ENCODE measurements at regions not wholly inside any gene's neighbourhood (a gene's known extent, or its start where the extent isn't known, plus 50 kb on each side); places are given as distances from the start of the nearest gene placed in this dataset.

DNA sequence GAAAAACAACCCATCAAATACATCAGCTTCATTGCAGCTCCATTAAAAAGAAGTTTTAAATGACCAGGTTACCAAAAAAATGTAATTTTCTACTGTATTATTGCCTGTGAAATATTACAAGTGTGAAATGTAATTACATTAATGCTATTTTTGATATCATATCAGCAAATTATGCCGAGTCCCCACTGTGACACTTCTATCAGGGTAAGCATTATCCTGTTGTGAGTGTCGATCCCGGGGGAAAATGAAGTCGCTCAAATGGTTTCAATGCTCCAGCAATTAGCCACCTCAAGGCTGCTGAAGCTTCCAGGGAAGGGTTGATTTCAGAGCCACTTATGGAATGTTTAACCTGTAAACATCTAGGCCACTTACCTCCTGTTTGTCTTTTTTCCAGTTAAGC is 70.4 kb downstream of the RCN1 start:
- DNase-seq: no peak

DNA sequence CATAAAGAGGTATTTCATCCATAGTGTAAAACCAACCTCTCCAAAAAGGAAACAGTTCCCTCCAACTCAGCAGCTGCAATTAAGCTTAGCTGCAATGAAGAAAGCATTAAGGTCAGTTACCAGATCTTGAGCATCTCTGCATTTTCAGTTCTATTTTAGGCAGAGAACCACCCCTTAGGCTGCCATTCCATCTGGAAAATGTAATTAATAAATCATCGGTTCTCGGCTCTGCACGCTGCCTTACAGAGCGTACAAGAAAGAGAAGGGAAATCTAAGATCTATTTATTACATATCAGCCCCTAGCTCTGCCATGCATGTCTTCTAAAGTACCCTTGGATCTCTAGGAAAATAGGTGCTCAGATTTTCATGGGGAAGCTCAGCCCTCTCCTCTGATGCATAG is 71.5 kb downstream of the RCN1 start:
- no peak for DNase-seq

DNA sequence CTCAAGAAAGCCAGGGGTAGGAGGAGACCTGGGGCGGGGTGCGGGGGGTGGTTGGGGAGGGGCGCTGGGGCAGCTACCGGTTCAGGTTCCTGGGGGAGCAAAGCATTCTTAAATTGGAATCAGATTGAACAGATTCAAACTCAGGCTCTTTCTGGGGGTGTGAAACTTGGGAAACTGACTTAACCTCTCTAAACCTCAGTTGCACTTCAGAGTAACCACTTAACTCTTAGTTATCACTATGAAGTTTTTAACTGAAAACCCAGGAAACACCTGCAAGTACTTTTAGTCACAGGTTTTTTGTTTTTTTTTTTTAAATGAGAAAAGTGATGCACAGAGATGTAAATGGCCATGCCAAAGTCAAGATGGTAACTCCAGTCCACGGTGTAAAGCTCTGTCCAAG is 72.0 kb downstream of the RCN1 start:
- DNase-seq: no peak

DNA sequence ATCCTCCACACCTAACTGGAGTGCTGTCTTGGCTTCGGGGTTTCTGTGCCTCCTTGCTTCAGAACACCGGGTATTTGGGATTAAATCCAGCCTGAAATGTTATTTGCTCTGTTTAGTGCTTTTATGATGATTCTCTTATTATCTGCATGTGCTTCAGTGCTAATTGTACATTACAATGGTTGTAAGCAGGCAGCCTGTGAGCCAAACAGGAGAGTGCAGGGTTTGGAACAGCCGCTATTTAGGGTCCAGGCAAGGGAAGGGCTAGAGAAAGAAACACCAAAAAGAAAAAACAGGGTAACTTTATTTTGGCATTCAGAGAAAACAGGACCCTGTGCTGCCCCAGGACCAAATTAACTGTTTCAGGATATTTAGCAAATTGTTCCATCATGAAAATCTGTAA is 72.7 kb downstream of the RCN1 start:
- DNase-seq: no peak

DNA sequence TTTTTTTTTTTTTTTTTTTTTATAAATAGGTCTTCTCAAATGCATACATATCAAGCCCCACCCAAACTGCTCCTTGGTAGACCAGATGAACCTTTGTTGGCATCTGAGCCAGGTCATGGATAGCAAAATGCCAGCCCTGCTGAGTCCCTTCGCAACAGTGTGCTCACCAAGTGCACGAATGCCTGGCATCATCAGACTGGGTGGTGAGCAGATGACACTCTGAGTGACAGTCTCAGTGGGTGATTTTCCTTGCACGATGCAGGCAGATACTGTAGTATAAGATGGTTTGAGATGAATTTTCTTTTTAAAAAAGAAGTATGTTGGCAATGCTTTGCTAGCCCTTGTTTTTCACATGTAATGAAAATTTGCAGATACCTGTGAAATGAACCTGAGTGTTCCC is 74.0 kb downstream of the RCN1 start:
- DNase-seq: no peak

DNA sequence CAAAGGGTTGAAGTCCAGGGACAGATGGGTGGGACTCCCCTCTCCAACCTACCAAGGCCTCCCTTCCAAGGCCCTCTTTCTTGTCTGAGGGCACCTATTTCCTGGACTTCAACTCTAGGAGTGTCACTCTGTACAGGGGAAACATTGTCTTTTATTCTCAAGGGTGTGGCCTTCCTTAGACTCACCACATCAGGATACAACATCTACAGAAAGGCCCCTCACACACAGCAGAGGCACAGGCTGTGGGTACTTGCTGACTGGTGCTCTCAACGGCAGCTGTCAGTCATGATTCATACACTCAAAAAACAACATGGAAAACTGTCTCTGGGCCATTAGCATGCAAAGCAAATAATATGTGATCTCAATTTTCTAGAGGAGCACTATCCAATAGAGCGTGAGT is 78.0 kb downstream of the RCN1 start:
- DNase-seq: no peak

DNA sequence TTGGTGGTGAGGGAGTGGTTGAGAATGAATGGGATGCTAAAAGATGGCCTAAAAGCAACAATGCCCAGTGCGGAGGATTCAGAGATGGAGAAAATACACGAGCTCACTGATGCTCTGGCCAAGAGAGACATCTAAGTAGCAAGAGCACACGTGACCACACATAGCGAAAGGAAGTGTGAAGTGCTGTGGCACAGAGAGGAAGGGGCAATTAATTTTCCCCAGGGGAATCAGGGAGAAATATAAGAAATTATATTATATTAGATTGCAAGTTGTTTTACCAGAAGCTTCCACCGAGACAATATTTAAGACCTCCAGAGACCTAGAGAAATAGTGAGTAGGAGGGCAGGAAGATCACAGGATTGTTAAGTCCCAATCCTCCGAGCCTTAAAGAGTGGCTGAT is 80.6 kb downstream of the RCN1 start:
- no peak for DNase-seq

DNA sequence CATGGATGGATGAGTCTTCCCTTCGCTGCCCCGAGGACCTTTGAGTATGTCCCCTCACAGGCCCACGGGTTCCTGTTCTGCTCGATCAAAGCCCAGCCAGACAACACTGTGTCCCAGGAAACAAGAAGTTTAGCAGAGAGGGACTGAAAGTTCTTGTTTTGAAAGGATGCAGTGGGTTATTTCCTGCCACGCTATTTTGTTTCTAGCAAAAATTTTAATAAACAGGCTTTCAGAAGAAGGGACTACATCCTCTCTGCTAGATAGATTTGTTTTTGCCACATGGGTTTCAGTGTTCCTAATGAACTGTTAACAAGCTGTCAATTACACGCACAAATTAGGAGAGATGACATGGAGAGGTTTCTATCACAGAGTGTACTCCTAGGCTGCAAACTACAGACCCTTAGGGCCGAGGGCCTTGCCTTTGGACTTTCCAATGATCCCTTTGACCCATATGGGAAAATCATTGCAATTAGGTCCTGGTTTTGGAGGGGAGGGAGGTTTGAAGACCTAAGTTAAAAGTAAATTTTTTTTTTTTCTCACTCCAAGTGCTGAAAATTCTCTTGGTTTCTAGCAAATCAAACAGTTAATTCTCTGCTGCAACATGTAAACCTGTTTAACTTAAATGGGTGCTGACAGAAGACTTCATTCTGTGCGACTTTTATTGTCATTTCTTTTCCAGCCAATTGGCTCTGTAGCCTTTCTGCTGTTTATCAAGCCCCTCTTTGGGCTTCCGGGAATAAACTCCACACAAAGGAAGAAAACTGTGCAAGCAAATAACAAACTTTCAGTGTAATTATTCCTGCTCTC is 81.4 kb downstream of the RCN1 start:
- no peak for DNase-seq

DNA sequence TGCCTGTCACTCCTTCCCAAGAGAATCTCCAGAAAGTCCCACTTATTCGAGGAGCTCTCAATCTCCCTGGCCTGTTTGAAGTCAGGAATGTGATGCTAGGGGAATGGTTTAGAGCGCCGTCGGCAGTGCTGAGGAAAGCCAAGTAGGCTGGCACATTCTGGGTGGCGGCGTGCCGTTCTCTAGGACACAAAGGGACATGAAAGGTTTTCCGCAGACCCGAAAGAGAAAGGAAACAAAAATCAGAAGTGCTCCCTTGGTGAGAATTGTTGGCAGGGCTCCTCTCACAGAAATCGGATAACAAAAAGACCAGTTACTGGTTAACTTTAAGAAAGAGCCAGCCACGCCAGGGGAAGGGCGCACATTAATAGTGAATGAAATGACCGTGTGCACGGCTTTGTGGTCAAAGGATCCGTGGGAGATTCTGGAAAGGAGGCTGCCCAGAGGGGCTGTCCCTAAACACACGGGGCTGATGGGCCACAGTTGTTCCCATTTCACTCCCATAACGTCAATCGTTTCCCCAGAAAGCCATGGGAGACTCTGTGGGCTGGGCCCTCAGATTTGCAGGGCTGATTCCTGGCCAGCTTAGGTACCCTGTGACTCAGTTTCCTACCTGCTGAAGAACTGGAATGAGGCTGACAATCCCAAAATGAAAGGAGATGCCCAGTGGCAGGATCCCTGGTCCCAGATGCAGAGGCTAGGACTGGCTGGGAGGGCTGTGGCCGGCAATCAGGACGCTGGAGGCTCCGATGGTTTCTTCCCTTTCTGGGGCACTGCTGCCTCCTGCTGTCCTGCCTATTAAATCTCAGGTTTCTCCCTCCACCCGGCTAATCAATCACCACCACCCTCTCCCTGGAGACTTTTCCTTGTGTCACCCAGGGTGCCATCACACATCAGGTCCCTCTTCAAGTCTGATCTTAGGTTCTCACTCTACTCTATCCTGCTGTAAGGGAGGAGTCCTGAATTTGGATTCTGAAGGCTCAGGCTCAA is 82.3 kb downstream of the RCN1 start:
- peak; percentile 22 for DNase-seq

DNA sequence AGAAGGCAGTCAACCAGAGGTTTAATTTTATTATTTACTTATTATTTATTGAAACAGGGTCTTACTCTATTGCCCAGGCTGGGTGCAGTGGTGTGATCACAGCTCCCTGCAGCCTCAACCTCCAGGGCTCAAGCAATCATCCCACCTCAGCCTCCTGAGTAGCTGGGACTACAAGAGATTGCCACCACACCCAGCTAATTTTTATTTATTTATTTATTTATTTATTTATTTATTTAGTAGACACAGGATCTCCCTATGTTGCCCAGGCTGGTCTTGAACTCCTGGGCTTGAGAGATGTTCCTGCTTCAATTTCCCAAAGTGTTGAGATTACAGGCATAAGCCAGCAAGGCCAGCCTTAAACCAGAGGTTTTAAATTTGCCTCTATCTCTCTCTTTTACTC is 83.1 kb downstream of the RCN1 start:
- DNase-seq: no peak

DNA sequence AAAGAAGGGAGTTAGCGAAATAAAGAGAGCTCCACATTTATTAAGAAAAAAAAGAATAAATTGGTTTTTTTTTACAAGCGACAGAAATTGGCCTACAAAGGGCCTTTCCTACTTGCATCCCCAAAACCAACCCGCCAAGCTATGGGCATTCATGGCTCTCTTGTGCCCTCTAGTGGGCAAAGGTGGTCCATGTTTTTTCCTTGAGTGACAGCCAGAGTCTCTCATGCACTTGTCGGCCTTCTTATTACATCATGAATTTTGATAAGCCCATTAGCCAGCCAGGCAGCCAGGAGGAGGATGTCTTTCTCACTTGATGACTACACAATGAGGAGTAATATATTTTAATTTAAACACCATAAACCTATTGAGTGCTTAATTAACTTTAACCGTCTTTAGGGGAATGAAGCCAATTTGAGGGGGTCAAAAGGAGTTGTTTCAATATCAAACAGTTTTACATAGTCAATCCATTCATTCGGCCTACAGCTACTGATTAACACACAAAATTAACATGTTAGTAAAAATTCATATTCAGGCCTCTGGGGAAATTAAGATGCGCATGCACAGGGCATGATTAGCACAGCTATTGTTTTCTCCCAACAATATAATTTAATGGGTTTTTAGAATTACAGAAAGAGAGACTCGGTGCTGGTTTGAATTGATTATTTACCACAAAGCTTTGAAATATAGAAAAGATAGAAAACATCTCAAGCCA is 85.5 kb downstream of the RCN1 start:
- peak; percentile 81 for DNase-seq

DNA sequence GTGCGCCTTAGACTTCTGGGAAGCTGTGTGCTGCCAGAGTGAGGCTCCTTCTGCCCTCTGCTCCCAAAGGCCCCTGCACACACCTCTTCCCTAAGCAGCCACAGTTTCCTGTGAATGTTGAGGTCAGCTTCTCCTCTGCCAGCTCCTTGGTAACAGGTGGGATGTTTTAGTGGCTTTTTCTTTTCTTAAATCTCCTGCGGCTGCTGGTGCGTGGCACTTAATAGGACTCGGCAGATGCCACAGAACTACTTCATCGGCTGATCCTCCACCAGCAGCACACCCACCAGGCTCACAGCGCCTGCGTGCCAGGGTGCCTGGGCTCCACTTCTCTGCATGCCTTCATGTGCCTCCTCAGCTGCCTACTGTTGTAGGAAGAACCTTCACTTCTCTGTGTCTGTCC is 87.8 kb downstream of the RCN1 start:
- DNase-seq: no peak

DNA sequence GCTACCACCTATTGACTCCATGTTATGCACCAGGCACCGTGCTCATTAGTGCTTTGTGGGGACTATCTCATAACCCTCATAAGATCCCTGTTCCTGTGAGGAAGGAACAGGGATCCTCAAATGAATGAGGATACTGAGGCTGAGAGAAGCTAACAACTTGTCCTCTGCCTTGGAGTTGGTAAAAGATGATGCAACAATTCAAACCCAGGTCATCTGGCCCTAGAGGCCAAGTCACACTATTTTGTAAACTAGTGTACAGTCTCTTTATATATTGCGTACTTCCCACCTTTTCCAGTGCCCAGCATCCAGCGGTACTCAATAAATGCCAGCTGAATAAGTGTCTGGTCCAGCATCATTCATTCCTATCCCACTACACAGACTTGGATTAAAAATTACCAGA is 92.6 kb downstream of the RCN1 start:
- DNase-seq: no peak

DNA sequence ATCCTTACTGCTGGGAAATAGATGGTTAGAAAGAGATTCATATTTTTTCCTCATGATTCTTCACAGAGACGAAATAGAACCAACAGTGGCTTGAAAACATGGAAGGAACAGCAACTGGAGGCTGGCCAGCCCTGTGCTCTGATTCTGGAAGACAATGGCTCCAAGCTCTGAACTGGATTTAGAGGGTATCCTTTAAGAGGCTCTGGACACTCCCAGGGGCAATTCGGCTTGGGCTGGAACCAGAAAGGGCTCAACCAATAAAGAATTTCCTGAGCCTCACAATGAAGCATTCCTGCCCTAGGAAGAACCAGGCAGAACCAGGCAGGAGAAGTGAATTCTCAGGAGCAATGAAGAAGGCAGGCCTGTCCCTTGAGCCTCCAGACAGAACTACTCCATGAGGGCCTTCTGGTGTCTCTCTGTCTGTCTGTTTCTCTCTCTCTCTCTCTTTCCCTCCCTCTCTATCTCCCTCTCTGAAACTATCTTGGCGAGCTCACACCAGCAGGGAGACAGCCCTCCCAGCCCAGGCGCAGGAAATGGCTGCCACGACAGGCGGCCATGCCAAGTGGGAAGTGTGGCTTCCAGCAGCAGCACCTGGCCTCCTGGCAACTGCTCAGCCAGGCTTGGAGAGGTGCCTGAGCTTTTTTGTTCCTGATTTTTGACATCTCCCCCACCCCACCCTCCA is 93.3 kb downstream of the RCN1 start:
- no peak for DNase-seq

DNA sequence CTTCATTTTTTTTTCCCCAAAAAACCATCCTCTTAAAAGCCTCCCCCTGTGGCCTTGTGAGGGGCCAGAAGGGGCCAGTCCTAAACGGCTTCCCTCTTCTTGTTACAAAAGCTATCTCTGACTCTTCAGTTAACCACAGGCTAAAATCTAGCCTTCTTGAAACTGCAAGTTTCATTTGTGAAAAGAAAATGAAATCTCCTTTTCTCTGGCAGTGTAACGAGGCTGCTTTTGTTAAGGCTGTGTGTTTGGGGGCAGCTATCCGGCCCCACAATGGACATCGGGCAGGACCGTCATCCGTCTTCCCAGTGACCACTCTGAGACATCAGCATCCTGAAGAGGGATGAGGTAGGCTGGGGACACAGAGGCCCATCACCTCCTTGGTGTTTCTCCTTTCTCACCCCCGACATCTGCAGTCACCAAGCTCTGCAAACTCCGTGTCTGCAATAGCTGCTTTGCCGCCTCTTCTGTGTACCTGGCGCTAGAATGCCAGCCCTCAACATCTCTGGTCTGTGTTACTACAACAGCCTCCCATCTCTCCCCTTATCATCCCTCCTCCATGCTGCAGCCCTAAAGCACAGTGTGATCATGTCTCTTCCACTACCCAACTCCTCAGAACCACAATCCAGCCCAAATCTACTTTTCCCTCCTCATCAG is 94.0 kb downstream of the RCN1 start:
- DNase-seq: no peak

DNA sequence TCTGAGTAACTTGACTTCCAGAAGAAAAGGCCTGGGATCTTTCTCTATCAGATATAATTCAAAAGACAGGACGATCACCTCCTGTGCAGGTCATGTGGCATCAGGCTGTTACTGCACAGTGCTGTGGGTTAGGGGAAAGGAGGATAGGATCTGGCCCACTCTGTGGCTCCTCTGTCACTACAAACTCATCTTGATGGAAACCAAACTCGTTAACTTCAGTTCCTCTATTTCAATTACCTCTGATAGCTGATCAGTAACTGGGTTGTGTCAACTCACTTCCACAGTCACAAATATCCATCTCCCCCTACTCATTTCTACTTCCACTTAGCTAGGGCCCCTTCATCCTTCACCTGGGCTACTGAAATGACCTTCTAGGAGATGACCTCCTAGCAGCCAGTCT is 95.2 kb downstream of the RCN1 start:
- DNase-seq: no peak

DNA sequence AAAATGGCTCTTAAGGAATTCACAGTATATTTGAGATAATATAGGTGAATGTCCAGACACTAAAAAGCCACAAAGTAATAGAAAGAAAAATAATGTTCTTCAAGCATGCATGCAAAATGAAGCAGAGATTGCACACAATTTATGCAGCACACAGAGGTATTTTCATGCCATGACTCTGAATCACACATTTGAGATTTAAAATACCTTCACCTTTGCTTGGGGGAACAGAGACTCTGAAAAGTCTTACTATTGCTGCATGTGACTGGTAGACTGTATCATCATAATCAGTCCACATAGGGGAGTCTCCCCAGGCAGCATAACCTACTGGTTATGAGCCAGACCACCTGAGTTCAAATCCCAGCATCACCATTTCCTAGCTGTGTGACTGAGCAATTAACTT is 96.2 kb downstream of the RCN1 start:
- no peak for DNase-seq

DNA sequence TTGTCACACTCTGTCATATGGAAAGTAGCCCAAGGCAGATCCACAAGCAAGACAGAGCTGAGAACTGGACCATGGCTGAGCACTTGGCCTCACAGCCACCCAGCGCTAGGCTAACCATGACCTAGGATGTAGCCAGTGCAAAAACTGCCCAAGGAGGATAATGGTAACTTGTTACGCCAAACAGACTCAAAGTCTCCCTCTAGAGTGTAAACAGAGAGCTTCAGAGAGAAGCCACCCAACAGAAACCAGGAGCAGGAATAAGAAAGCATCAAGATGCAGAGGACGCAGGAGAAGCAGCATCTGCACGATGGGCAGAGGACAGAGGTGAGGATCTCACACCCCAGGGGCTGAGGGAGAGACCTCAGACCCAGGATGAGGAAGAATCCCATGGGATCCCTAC is 97.9 kb downstream of the RCN1 start:
- no peak for DNase-seq

DNA sequence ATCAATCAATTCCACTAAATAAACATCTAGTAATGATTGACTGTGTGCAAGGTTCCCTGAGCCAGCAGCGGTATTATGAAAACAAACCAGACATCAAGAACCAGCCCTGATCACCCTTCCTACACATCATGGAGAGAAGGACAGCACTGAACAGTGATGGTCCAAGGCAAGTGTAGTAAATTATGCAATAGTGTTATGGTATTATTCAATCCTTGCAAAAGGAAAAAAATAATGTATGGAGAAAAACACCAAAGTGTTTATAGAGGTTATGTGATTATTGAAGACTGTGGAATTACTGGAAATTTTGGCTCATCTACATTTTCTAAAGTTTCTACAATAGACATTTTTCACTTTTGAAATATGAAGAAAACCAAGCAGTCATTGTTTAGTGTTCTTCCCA is 105.3 kb downstream of the RCN1 start:
- DNase-seq: no peak

DNA sequence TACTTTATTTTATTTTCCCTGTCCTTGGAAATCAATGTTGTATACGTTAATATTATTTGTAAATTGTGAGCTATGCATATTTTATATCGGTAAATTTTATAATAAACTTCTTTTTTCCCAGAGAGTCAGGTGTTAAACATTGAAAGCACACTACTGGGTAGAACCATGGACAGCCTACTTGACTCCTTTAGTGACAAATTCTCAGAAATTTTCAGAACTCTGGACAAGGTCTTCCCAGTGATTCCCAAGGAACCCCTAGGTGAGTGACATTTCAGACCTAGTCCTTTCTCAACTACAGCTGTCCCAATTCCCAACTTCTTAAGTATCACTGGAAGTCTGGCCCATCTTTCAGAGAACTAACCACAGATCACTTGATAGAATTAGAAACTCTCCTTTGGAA is 107.2 kb downstream of the RCN1 start:
- no peak for DNase-seq

DNA sequence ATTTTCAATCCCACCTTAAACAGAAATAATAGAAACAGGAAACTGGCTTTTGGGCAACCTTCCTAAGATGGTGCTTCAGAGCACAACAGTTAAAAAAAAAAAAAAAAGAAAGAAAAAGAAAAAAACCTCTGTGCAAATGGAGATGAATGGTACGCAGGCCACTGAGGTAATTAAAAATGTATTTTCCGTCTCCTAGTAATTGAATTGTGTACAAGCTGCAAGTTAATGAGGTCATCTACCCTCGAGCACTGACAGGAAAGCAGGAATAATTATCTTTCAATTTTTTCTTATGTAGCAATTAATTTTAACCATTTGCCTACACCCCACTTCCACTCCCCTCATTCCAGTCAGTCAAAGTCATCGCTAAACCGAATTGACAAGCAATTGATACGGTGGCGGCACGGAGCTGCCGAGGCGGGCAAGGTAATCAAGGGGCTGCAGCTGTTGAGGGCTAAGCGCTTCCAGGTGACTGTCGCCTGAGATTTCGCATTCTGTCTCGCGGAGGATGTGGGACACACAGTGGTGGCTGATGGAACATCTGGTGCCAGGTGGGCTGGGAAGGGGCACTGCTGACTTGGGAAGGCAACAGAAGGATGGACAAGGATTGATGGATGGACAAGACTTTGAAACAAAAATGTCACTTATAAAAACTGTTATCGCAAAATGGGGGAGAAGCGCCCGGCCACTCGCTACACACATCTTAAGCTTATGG is 109.4 kb downstream of the RCN1 start:
- no peak for DNase-seq

DNA sequence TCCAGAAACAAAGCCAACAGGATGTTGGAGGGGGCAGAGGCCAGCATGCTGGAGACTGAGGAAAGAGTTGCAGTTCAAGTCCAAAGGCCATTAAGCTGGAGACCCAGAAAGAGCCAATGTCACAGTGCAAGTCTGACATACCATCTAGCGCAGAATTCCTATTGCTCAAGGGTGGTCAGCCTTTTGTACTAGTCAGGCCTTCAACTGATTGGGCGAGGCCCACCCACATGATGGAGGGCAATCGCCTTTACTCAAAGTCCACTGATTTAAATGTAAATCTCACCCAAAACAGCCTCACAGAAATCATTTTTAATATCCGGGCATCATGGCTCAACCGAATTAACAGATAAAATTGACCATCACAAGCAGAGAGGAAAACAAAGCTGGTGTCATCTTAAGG is 113.9 kb downstream of the RCN1 start:
- DNase-seq: no peak

Data from CD4-positive, alpha-beta T cell treated with Interleukin-17A for 4 hours (primary cell).